HS-27A (cell line): ENCODE measurements at regions not wholly inside any gene's neighbourhood (a gene's known extent, or its start where the extent isn't known, plus 50 kb on each side); places are given as distances from the start of the nearest gene placed in this dataset.
A peak's percentile ranks its signal among the peaks of the same experiment; 100 is the strongest.

Source experiments
- DNase-seq: peaks from one replicate; pipeline ENCODE4 v3.0.0-alpha.2; 2012; ENCODE audit warnings: low read depth, missing footprints

- DNase-seq = no peak
Measured at GRCh38 chr6:169047345-169047744, 206.3 kb downstream of the THBS2 start.

- DNase-seq = peak; percentile 57
Measured at GRCh38 chr6:169046483-169047192, 207.0 kb downstream of the THBS2 start.

GRCh38 chr6:169046021-169046420 lies 207.6 kb downstream of the THBS2 start:
- DNase-seq = no peak

- no peak for DNase-seq
Measured at GRCh38 chr6:169045486-169045885, 208.2 kb downstream of the THBS2 start.

GRCh38 chr6:169044381-169045230 lies 209.0 kb downstream of the THBS2 start:
- DNase-seq = no peak

- DNase-seq = no peak
Measured at GRCh38 chr6:169042061-169042460, 211.6 kb downstream of the THBS2 start.

- DNase-seq = no peak
Measured at GRCh38 chr6:169041078-169041477, 212.6 kb downstream of the THBS2 start.

- no peak for DNase-seq
Measured at GRCh38 chr6:169038691-169039090, 215.0 kb downstream of the THBS2 start.

GRCh38 chr6:169035385-169036240 lies 218.0 kb downstream of the THBS2 start:
- DNase-seq = peak; percentile 17

- DNase-seq = peak; percentile 8
Measured at GRCh38 chr6:169034516-169035167, 219.0 kb downstream of the THBS2 start.

GRCh38 chr6:169029861-169030260 lies 223.8 kb downstream of the THBS2 start:
- no peak for DNase-seq

- no peak for DNase-seq
Measured at GRCh38 chr6:169028343-169028742, 225.3 kb downstream of the THBS2 start.

GRCh38 chr6:169026175-169026574 lies 227.5 kb downstream of the THBS2 start:
- DNase-seq = no peak

GRCh38 chr6:169024047-169024660 lies 229.5 kb downstream of the THBS2 start:
- DNase-seq = no peak

GRCh38 chr6:169023161-169023874 lies 230.3 kb downstream of the THBS2 start:
- DNase-seq = no peak

GRCh38 chr6:169022079-169022478 lies 231.6 kb downstream of the THBS2 start:
- no peak for DNase-seq

GRCh38 chr6:169020821-169021220 lies 232.8 kb downstream of the THBS2 start:
- no peak for DNase-seq

- no peak for DNase-seq
Measured at GRCh38 chr6:169019727-169020491, 233.7 kb downstream of the THBS2 start.

- no peak for DNase-seq
Measured at GRCh38 chr6:169019111-169019510, 234.5 kb downstream of the THBS2 start.

GRCh38 chr6:169016758-169017157 lies 236.9 kb downstream of the THBS2 start:
- no peak for DNase-seq
